Ramos (cell line): ENCODE measurements at regions not wholly inside any gene's neighbourhood (a gene's known extent, or its start where the extent isn't known, plus 50 kb on each side); places are given as distances from the start of the nearest gene placed in this dataset.
"Not testable (repeated sequence)": the region's sequence is repeated elsewhere in the genome, so short reads cannot be mapped to it uniquely, and the experiment has no call there.

Source experiments
- in situ Hi-C: fragments of 300-500 bp; cut with MboI; formaldehyde crosslinking; loops from one replicate; pipeline ENCODE4 v1.14.3; 2022; ENCODE audit warnings: low sequenced_read_pairs; ENCODE audit not compliant: unreplicated experiment

DNA sequence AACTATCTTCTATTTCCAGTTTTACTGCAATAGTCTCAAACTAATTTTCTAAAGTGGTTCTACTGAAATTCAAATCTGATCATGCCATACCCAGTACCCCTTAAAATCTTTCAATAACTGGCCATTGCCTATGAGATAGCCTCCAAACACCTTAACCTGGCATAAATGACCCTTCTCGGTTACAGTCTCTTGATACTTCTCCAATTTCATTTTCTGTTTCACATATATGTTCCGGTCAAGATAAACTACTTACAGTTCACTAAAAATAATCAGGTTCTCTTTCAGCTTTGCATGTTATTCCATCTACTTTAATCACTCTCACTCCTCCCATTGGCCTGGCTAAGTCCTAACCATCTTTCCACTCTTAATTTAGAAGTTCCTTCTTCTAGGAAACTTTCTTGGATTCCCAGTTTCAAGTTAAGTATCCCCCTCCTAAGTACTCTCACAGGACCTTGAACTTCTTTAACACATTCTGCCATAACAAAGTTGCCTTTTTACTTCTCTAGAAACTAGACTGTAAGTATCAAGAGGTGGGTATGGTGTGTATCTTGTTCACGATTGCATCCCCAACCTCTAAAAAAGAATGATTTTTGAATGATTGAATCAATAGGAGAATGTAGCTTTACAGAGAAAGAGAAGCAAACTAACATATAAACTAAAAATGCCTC lies 110.2 kb upstream of the RBBP8 start:
- in situ Hi-C loops: loop anchor here (25.0 kb wide), 1 partner anchor 1089 kb away; no protein-coding TSS in a partner anchor

DNA sequence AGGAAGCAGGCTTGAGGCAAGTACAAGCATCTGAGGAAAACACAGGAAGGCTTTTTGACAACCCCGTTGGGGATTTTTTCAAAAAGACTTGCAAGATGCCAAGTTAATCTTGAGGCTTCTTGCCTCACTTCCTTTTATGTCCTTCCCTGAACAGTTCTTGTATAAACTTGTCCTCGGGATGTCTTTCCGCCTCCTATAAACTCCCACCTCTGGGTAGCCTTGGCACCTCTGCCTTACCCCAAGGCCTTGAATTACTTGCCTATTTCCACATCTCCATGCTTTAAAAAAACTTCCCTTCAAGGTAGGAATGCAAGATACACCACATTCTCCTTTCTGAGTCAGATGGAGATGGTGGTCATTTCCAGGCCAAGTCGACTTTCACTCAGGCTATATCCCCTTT lies 106.4 kb upstream of the RBBP8 start:
- in situ Hi-C loops: no loop called here

DNA sequence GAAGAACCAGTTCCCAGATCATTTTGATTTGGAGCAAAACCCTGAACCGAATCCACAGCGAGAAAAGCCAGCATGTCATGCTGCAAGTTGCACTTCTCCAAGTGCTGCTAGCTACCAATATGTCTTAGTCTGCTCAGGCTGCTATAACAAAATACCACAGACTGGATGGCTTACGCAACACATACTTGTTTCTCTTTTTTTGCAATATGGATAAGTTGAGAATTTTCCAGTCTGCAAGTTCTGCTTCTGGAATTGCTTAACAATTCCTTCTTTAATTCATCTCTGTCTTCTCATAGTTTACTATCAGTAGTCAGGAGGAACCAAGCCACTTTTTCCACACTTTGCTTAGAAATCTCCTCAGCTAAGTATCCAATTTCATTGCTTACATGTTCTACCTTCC lies 105.9 kb upstream of the RBBP8 start:
- in situ Hi-C loops: no loop called here

- in situ Hi-C loops: no loop called here
Measured at GRCh38 chr18:22827741-22828140, 105.4 kb upstream of the RBBP8 start.

DNA sequence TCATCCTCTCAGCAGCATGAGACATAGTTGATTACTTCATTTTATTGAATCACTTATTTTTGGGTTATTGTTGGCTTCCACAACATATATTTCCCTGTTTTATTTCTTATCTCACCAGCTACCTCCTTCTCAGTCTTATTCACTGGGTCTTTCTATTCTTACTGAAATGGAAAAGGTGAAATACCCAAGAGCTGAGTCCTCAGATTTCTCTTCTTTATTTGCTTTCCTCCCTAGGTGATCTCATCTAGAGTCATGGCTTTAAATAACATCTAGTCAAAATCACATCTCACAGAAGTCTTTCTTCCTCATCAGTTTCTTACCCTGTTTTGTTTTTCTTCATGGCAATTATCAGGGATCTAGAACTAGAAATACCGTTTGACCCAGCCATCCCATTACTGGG lies 105.0 kb upstream of the RBBP8 start:
- in situ Hi-C loops: no loop called here

GRCh38 chr18:22828583-22828982 lies 104.5 kb upstream of the RBBP8 start:
- in situ Hi-C loops: not testable (repeated sequence)

DNA sequence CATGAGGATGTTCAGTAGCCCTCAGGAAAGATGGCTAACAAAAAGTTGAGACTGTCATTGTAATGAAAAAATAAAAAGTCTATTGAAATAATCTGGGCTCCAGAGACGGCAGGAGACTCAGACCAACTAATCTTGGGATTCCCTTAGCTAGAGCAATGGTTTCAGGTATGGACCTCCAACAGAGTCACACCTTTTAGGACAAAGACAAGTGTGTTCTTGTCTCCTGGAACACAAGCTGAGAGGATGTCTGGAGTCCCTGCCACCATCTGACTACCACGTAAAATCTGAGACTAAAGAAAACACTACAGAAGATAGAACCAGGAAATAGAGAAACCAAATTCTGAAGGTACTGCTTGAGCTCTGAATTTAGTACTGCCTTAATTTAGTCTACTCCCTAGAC lies 103.3 kb upstream of the RBBP8 start:
- in situ Hi-C loops: no loop called here

DNA sequence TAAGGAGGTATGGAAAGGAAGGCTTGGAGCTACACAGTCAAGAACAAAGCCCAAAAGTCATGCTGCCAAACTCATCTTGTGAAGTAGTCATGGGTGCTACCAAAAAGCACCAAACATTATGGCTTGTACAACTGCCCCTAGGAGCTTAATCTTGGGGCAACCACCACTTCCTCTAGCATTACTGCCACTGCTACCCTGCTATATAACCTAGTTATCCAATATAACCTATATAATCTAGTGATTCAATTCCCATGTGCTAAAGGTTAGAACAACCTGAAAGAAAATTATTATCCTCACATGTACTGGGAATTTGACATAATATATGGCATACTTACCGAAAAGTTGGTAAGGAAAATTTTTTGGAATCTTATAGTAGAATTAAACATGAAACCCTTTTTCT lies 102.6 kb upstream of the RBBP8 start:
- in situ Hi-C loops: no loop called here

- in situ Hi-C loops: no loop called here
Measured at GRCh38 chr18:22831441-22831904, 101.7 kb upstream of the RBBP8 start.

GRCh38 chr18:22836932-22837331 lies 96.2 kb upstream of the RBBP8 start:
- in situ Hi-C loops: no loop called here

- in situ Hi-C loops: no loop called here
Measured at GRCh38 chr18:22838221-22838620, 94.9 kb upstream of the RBBP8 start.

GRCh38 chr18:22838639-22839277 lies 94.4 kb upstream of the RBBP8 start:
- in situ Hi-C loops: no loop called here

DNA sequence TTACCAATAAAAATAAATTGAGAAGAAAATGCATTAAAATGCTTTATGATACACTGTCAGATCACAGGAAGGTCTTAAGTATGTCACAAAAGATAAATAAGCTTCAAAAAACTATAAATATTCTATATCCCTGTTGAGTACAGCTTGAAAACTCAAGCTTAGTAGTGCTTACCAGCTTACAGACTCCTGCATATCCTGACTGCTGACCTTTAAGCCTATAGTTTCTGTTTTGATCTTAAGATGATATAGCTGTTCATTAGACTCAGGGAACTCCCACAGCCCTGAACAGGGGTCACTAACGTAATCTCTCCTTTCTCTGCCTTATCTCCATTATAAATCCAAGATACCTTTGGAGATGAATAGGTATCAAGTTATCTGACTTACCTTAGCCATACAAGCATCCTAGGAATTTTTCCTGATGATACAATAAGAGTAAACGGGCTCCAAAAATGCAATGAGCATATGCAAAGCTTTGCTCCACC lies 93.7 kb upstream of the RBBP8 start:
- in situ Hi-C loops: no loop called here

DNA sequence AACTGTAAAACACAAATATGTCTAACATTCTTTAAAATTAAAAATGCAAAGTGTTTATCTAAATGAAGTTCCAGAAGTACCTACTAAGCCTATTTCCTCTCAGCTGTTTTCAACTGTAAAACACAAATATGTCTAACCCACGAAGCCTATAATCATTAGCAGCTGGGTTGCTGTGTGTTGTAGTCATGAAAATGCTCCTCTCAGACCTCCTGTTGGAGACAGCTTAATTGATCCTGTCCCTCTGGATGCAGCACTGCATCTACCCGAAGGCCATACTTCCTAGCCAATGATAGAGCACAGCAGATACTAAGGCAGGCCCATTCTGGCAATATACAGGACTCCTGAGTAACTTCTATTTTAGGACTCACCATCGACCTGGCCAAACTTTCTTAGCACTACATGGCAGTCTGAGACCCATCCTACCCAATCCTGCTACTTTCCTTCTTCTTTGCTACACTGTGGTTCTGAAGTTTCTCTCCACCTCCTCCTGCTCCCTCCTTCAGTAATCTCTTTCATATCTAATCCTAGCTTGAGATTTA lies 92.5 kb upstream of the RBBP8 start:
- in situ Hi-C loops: loop anchor here (5.0 kb wide), 1 partner anchor 78 kb away; no protein-coding TSS in a partner anchor

- in situ Hi-C loops: loop anchor here (5.0 kb wide), 1 partner anchor 80 kb away; no protein-coding TSS in a partner anchor
Measured at GRCh38 chr18:22841840-22842239, 91.3 kb upstream of the RBBP8 start.

DNA sequence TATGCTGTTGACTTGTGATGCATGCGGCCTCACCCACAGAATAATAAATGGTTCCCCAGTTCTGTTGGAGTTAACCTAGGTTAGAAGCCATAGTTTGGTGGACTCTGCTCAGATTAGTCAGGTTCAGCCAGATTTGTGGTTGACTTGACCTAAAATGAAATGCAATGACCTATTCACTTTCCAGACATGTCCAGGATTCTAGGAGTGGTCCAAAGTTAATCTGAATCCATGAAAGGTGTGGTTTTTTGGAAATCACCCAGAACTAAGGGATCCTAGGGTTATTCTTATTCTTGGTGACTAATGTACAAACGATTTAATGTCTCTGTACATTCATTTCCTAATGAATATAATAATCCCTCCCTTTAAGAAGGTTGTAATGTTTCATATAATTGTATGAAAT lies 88.9 kb upstream of the RBBP8 start:
- in situ Hi-C loops: loop anchor here (5.0 kb wide), 1 partner anchor 82 kb away; no protein-coding TSS in a partner anchor

- in situ Hi-C loops: loop anchor here (5.0 kb wide), 1 partner anchor 82 kb away; no protein-coding TSS in a partner anchor
Measured at GRCh38 chr18:22844628-22845027, 88.5 kb upstream of the RBBP8 start.

DNA sequence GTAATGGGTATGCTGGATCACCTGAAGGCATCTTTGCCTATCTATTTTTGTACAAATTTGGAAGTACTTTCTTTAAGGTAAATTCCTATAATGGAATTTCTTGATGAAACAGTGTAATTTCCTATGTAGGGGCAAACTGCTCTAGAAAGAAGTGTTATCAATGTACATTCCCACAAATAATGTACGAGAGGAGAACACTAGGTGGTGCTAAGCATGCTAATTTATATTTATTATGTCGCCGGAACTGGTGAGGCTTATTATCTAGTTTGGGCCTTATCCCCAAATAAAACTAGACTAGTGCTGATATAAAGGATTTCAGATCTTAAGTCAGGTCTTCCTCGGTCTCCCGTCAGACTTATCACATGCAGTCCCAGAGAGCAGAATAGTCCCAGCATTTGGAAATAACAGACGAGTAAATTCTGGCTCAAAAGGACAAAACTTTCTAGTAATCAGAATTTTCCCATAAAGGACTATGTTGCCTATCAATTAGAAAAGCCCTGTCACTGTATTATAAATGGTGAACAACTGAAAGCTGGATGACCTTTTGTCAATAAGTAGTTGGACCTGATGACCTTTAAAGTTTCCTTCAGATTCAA lies 86.9 kb upstream of the RBBP8 start:
- in situ Hi-C loops: no loop called here

GRCh38 chr18:22846697-22847096 lies 86.4 kb upstream of the RBBP8 start:
- in situ Hi-C loops: no loop called here

- in situ Hi-C loops: no loop called here
Measured at GRCh38 chr18:22847392-22847791, 85.7 kb upstream of the RBBP8 start.

- in situ Hi-C loops: no loop called here
Measured at GRCh38 chr18:22847867-22848451, 85.2 kb upstream of the RBBP8 start.
